Fibroblast of skin of right biceps (primary cell): ENCODE measurements at regions not wholly inside any gene's neighbourhood (a gene's known extent, or its start where the extent isn't known, plus 50 kb on each side); places are given as distances from the start of the nearest gene placed in this dataset.
"Not testable (repeated sequence)": the region's sequence is repeated elsewhere in the genome, so short reads cannot be mapped to it uniquely, and the experiment has no call there.

Experiments used
- DNase-seq: peaks from one replicate; pipeline ENCODE4 v3.0.0-alpha.2; 2013

- peak; percentile 76 for DNase-seq
Measured at GRCh38 chr13:50616101-50616500, 227.4 kb downstream of the DLEU7 start.

DNA sequence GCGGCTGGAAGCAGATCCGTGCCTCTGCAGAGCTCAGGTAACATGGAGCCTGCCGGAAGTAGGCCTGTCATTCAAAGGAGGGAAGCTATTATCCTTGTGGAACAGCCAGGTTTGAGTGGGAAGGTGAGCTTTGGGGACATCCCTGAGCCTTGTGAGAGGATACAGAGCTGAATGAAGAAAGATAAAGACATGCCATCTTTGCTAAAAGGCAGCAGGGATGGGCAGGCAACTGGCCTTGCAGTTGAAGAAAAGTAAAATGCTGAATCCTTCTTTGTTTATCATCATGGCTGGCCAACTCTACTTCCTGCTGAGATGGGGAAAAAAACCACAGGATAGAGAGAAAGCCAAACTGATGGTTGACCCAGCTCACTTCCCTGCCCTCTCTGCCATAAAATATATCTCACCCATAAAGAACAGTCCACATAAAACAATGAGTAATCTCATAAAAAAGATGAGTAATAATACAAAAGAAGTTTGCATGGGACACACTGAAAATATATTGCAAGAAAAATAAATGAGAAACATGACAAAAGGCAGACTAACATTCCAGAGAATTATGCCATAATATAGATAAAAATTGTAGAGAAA, 226.3 kb downstream of the DLEU7 start:
- DNase-seq, result peak; percentile 92

DNA sequence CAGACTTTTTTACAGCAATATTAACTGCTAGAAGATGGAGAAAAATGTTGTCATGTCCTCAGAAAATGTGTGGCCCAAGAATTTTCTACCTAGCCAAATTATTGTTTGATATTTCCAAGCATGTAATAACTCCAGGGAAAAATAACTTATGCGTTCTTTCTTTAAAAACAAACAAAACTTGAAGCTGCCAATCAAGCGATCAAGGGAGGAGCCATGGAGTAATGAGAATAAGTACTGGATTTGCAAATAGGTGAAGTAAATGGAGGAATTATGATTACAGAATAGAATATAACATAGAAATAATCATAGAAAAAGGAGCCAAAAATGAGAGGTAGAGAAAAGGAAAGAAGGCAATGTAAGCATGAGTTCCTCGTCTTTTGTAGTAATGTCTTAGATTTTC, 225.3 kb downstream of the DLEU7 start:
- DNase-seq, result no peak

DNA sequence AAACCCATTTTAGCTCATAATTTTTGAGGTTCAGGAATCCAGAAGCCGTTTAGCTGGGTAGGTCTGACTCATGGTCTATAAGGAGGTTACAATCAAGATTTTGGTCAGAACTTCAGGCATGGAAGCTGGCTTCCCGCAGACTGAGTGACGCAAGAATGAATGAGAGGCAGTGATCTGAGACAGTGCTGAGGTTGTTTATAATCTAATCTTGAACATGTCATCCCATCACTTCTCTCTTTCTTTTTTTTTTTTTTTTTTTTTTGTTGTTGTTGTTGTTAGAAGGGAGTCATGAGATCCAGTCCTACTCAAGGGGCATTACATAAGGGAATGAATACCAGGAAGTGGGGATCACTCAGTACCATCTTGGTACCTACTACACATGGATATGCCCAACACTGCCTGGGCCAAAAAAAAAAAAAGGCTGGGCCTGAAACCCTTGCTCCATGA, 217.4 kb downstream of the DLEU7 start:
- peak; percentile 90 for DNase-seq

DNA sequence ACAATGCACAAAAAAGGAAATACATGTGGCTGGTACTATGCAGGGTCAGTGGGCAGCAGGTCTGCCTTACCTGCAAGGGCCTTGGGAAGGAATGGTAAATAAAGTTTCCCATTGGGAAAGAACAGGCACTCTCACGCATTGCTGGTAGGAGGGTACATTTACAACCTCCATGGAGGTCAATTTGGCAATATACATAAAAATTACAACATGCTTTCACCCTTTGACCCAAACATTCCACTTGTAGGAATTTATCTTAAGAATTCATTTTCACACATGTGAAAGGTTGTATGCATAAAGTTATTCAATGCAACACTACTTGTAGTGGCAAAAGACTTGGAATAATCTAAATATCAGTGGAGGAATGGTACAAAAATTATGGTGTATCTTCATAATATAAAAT, 216.4 kb downstream of the DLEU7 start:
- DNase-seq, result no peak

- DNase-seq, result not testable (repeated sequence)
Measured at GRCh38 chr13:50628512-50628911, 215.0 kb downstream of the DLEU7 start.

DNA sequence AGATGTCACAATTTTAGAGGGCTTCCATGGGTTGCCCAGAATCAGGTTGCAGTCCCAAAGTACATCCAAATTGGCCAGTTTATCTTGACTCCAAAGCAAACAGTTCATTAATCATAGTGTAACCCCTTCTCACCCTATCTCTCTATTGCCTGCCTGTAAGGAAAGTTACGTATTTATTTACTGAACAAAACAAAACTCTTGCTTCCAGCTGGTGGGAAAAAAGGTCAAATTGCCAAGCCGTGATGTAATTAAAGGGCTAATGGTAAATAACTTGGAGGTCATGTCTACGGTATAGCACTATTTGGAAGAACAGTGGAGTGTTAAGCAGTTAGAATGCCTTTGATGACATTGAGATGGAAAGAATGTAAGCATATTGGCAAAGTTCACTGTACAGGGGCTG, 214.0 kb downstream of the DLEU7 start:
- DNase-seq, result no peak

DNA sequence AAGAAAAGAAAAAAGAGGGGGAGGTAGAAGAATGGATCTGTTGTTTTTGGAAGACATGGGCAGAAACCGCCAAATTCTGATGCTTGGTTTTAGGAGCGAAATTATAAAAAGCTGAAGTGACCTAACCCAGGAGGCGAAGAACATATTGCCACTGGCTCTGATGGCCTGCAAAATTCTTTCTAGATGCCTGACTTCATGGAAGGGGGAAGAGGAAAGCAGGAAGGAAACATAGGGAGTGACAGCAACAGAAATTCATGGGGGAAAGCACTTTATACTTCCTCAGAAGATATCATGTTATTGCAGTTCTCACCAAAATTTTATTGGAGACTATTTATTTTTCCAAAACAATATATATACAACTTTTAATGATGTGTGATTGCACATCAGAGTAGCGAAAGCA, 213.5 kb downstream of the DLEU7 start:
- DNase-seq, result no peak

GRCh38 chr13:50631041-50631440, 212.5 kb downstream of the DLEU7 start:
- no peak for DNase-seq

DNA sequence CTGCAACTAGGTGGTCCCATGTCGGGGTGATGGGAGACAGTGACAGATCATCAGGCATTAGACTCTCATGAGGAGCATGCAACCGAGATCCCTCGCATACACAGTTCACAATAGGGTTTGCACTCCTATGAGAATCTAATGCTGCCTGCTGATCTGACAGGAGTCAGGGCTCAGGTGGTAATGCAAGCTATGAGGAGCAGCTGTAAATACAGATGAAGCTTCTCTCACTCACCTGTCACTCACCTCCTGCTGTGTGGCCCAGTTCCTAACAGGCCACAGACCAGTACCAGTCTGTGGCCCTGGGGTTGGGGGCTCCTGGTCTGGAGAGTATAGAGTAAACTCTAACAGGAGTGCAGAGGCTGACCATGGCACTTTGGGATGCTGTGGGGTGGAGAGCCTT, 209.2 kb downstream of the DLEU7 start:
- no peak for DNase-seq

DNA sequence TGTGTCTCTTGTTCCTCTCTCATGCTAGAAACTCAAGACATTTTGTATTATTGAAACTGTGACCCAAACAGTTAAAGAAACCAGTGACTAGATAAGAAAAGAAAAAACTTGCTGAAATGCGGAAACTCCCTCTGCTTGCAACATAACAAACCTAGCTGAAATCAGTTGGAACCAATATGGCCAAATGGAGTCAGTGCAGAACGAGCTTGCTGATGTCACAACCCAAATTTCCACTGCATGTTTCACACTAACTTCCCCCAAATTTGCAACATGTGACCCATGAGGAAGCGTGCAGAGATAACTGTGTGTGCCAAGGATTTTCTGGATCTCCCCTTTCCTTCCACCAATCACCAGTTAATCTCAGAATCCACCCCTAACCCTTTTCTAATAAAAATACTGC, 208.0 kb downstream of the DLEU7 start:
- DNase-seq, result peak; percentile 40

DNA sequence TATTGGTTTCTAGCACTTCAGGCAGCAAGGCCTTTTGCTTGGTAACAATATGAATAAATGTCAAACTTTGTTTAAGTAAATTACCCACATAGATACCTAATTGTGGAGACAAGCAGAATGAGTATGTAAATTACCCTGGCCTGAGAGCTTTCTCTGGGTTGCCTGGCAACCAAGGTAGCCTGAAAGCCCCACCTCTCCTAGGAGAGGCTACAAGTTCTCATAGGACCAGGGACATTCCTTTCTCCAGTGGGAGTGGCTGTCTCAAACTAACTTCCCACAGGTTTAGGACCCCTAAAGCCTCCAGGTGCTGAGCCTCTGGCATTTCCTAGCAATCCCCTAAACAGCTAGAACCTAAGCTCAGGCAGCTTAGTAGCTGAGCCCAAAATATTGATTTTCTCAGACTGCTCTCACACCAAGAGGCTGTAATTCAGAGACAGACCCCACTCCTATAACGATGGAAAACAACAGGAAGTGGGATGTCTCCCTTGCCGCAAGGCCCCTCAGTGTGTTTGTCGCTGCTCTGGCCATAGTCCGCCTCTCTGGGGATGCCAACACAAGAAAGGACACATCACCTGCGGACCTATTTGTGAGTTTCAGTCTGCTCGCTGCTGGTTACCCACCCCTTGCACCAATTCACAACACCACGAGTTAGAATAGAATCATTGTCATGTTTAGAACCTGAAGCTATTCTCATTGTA, 207.3 kb downstream of the DLEU7 start:
- DNase-seq, result no peak

DNA sequence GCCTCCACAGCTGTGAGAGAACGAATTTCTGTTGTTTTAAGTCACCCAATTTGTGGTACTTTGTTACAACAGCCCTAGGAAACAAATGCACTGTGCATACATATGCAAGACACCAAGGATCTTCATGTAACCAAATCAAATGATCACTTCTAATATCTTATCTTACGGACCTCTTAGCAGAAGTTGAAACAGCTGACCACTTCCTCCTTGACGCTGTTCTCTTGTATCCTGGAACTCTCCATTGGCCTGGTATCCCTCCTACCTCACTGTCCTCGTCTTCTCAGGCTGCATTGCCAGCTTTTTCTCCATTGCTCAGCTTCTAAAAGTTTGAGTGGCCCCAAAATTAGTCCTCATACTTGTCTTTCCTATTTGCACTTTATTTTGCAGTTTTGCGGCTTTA, 200.4 kb downstream of the DLEU7 start:
- DNase-seq, result no peak

DNA sequence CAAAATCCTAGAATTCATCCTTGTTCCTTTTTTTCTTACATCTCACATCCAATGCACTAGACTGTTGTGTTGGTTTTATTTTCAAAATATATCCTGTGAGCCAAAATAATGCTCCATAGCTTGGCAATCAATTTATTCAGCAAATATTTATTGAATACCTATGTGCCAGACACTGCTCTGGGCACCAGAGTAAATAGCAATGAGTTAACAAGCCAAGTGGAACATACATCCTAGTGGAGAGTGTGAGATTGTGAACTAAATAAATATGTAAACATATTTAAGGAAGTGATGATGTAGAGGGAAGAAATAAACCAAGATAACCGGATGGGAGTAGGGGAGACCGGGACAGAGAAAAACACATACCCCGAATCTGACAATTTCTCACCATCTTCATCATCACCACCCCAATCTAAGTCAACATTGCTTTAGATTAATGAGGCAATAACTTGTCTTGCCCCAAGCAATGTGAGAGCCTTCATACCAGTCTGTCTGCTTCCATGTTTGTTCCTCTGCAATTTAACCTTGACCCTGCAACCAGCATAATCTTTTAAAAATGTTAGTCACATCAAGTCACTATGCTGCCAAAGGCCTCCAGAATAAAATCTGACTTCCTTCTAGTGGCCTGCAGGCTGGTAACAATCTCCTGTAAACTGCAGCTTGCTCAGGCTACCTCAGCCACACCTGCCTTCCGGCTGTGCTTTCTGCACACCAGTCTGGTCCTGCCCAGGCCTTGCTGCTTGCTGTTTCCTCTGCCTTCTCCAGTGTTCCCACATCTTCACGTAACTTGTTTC, 199.2 kb downstream of the DLEU7 start:
- no peak for DNase-seq

- DNase-seq, result peak; percentile 92
Measured at GRCh38 chr13:50645092-50645491, 198.4 kb downstream of the DLEU7 start.

DNA sequence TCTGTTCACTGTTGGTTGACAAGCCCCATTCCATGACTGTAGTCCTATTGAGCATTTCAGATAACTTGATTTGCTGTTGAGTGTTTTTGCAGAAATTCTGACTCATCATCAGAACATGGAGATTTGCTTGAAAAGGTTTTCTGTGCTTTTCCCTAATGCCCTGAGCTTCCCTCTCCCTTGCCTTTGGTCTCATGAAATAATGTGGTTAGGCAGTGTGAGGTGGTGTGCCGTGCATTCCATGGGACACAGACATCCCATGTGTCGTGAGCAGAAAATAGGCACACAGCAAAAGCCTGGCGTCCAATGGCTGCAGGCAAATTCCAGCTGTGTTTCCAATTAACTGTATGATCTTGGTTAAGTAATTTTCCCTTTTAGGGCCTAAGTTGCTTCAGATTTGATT, 197.4 kb downstream of the DLEU7 start:
- DNase-seq, result peak; percentile 86

- no peak for DNase-seq
Measured at GRCh38 chr13:50649211-50649610, 194.3 kb downstream of the DLEU7 start.

DNA sequence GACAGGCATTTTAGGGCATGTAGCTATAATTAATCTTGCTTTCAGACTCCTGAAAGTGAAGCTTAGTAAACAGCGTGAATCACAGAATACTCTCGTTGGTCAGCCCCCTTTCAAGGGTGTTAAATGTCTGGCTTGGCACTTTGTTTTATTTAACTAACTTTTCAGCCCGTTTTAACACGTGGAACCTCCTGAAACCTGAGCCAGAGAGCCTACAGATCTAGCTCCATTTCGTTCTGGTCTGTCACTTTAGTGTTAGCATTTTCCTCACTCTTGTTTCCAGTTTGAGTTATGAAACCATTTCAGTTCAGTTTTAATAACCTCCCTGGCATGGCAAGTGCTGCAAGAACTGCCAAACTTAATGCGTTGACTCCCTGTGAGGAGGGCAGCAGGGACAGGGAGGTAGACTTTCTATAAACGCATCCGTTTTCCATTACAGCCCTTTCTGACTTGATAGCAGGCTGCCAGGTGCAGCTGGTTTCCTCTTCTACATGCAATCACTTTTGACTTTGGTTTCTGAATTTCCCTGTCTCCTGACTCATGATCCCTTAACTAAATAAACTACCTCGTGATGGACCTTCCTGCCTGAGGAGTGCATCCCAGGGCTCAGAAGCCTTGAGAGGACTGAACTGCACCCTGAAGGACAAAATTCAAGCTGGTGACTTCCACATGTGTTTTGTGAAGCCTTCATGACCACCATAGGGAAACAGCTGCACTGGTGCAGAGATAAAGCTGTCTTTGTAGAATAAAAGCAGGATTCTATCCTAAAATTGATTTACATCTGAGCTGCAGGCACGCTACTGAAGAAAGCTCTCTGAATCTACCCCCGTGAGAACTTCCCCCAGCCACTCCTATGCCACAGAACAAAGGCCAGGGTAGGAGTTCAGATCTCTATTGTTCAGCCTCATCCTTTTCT, 192.6 kb downstream of the DLEU7 start:
- peak; percentile 43 for DNase-seq

DNA sequence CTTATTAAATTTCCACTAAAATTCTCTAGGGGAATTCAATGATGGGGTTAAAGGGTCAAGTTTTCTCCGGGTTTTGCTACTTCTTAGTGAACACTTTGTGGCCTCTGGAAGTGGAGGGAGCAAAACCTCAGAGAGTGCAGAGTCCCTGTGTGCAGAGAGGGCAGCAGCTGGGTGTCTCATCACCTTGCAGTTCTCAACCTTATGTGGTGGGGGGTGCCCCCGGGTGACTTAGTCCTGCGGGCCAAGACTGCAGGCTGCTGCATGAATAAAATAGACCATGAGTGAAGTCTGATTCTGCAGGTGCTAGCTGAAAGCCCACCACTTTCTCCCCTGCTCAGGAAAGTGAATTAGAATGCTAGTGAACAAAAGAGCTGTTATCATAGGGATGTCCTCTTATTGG, 191.6 kb downstream of the DLEU7 start:
- no peak for DNase-seq

GRCh38 chr13:50654331-50654730, 189.2 kb downstream of the DLEU7 start:
- no peak for DNase-seq

DNA sequence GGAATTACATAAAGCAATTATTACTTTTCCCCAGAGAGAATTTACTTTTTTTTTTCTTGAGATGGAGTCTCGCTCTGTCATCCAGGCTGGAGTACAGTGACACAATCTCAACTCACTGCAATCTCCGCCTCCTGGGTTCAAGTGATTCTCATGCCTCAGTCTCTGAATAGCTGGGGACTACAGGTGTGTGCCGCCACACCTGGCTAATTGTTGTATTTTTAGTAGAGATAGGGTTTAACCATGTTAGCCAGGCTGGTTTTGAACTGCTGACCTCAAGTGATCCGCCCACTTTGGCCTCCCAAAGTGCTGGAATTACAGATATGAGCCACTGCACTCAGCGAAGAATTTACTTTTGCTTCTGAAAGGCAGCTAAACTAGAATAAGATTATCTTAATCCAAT, 181.6 kb downstream of the DLEU7 start:
- not testable (repeated sequence) for DNase-seq

- DNase-seq, result no peak
Measured at GRCh38 chr13:50664951-50665350, 178.5 kb downstream of the DLEU7 start.

DNA sequence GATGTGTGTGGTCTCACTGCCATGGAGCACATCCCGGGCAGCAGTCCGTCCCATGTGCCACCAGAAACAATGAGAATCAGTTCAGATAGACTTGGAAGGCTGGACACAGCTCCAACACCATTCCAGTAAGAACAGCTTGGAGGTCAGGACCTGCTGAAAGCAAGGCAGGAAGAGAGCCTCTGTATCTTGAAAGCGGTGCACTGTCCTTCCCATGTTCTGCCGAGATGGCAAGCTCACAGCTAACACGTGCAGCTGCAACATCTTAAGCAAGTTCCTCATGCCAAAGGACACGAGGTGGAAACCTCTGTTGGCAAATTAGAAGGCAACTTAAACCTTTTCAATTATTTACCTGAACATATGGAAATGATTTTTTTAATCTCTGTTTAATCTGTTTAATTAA, 175.4 kb downstream of the DLEU7 start:
- no peak for DNase-seq
